ENCODE measurements at regions not wholly inside any gene's neighbourhood (a gene's known extent, or its start where the extent isn't known, plus 50 kb on each side); places are given as distances from the start of the nearest gene placed in this dataset.

DNA sequence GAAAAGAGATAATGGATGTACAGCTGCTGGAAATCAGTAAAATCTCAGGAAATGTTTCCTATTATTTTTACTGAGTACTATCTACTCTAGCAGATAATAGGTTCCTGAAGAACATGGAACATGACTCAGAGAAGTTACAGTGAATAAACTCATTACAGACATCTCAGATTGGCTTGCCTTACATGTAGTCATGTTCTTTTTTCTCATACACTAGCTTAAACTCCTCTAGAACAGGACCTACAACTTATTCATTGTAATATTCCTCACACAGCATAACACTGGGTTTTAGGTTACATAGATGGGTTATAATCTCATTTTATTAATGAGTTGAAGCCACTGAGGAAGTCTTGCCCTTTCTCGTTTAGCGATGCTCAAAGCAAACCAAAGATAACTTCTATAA is 86.9 kb upstream of the BMP2K start:
- TF ChIP-seq CTCF (IDR thresholded peaks at IDR 0.05) (no peak), POLR2A (IDR thresholded peaks at IDR 0.05) (no peak)
